NCI-H526 (cell line): ENCODE measurements at regions not wholly inside any gene's neighbourhood (a gene's known extent, or its start where the extent isn't known, plus 50 kb on each side); places are given as distances from the start of the nearest gene placed in this dataset.

ENCODE experiments used
- DNase-seq, 2 experiments: peaks; one replicate each; lab custom pipeline; 2025; lab: John Stamatoyannopoulos, UW

DNA sequence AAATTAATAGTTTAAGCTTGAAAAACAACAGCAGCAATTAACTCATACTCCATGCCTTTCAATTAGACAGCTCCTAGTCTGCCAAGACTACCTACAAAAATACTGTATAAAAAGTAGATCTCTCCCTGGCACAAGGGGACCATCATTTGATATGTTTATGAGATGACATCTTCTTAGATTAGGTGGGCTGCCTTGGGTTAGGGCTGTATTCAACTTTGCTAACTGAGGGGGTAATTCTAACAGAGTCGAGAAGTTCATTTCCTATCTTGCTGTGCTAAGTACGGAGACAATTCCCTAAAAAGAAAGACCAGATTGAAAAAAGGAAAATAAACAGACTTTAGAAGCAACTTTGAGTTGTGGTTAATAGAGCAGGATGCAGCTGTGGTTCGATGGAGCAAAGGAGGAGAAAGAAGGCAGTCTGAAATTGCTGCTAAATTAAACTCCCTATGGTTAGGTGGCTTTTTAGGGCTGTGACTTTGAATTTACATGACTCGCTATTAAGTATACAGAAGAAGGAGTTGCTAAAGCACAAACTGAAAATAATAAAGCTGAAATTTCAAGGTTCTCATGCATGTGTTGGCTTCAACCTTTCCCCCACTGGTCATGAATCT lies 75.4 kb downstream of the CDC7 start:
- DNase-seq: no peak

DNA sequence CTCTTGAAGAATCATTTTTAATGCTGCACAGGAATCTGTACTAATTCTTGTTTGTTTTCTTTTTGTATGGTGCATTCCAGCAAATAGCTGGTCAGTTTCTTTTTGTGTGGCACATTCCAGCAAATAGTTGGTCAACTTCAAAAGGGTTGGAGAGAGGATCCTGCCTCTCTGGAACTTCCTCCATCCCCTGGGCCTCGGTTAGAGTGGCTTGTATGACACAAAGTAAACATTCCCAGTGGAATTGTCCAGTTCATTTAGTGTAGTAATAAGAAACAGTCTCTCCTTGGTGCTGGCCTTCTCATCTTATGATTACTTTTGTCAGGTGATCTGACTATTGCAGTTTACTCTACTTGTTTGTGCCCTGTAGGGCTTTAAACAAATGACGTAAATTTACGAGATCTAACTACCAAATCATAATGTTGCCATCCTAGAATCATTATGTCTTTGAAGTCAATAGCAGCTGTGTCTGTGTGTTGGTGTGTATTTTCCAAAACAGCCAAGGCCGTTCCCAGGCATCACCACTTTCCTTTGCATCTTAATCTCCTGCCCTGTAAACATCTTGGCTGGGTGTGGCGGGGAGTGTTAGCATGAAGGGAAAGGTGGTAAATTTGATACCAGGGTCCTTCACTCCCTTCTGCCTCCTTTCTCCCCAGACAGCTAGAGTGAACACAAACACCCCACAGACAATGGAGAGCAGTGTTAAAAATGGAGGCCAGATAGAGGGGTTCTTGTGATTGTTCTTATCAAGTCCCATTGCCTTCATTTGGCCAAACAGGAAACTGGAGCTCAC lies 77.9 kb downstream of the CDC7 start:
- DNase-seq: peak in 1 of 2 experiments; percentile 25

DNA sequence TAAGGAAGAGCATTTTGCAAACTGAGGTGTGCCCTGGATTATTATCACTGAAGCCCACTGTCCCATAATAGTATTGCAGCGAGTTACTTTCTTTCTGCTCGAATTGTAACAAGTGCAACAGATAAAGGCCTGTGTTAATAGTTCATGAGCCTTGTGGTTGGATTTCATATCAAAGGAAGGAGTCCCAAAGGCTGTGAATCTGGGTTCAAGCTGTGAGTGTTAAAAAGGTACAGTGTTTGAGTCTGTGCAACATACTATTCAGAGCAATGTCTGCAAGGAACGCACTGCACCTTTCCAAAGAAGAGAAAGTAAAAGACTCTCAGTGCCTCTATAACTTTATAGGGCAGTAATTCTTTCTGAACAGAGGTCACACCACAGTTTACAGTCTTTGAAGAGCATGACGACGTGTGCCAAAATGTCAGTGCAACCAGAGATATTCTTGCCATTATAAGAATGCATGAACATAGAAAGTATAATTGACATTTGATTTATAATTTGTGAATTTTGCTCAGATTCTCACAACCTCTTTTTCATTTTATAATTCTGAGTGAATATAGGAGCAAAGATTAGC lies 79.1 kb downstream of the CDC7 start:
- no peak for DNase-seq

DNA sequence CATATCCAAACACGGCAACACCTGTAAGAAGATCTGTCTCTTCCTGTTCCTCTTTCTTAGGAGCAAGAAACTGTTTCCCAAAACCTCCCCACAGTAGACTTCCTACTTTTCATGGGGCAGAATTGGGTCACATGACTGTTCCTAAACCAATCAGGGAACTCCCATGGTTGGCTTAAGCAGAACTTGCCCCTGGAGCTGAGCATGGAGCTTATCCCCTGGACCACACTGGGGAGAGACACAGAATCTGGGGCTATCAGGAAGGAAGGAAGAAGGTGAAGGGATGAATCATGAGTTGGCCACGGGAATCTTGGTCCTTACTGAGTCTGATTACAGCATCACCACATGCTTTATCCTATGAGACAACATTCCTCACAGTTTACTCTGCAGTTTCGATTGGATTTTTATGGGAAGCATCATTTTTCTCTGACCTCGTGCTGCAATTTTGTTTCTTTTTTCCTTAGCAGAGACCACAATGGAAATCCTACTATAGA lies 81.8 kb downstream of the CDC7 start:
- no peak for DNase-seq

DNA sequence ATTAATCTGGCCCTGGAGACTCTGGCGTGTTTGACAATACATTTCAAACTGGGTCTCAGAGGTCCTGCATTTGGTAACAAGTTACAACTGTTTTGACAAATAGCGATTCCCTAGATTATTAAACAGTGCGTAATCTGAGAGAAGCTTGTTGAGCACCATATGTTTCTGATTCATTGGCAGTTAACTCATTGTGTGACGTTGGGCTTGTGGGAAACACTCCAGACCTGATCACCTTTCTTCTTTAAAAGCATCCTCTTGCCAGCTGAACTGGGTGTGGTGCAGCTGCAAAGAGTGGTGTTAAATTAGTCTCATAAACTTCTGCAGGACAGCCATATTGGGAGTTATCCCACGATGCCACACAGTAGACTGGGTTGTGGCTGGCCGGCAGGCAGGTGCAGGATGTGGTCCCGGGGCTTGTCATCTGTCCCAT lies 82.7 kb downstream of the CDC7 start:
- DNase-seq: no peak

DNA sequence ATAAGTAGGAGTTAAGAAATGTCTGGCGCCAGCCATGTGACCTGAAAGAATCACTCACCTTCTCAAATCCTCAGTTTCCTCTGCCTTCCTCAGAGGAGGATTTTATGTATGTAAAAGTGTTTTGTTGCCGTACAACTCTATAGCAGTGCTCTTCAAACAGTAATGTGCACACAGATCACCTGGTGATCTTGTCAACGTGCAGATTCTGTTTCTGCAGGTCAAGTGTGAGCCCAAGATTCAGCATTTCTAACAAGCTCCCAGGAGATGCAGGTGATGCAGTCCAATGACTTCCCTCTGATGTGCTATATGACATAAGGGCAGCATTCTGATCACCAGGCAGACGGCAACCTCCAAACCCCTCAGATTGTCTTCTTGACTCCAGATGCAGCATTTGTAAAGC lies 83.7 kb downstream of the CDC7 start:
- no peak for DNase-seq

DNA sequence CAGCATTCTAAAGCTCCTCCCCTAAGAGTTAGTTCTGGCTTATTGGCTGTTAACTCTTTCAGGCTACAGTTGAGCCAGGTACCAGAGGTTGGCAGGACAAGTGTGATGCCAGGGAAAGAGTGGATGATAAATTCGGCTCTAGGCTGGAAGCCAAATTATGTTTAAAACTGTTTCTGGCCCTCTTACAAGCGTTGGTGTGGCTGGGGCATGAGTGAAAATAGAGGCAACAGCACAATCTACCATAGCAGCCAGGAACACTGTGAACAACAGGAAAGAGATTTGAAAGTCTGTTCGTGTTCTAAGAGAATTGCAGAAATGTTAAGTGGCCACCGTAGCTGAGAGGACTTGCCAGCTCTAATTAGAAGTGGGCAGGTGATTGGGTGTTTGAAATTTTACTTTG lies 84.2 kb downstream of the CDC7 start:
- DNase-seq: no peak

DNA sequence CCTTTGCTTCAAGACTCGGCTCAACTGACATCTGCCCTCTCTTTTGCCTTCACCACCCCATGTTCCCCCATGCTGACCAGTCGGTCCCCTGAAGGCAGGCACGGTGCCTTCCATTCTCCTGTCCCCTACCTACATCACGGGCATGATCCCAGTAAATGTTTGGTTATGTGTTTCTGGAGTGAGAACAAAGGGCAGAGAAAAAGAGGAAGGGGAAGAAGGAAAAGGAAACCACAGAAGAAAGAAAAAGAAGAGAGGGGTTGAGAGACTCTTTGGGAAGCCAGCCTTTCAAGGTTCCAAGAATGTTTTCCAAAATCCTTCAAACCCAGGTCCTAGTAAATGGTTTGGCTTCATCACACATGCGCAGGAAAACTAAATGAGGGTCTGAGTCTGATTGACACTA lies 84.9 kb downstream of the CDC7 start:
- no peak for DNase-seq

DNA sequence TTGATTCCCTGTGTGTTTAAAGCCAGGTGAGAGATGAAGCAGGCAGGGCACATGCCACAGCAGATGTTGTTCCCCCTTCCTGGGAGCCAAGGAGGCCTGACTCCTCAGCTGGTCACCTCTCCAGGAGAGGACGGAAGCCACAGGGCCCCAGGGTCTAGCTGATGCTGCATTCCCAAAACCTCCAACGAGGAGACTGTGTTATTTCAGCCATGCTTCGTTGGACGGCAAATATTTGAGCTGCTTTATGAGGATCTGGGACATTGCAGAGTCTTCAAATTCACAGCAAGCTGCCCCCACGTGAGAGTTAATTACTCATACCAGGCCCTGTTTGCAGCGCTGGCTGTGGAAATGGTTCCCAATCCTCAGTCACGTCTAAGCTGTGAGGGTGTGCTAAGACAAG lies 85.3 kb downstream of the CDC7 start:
- no peak for DNase-seq

DNA sequence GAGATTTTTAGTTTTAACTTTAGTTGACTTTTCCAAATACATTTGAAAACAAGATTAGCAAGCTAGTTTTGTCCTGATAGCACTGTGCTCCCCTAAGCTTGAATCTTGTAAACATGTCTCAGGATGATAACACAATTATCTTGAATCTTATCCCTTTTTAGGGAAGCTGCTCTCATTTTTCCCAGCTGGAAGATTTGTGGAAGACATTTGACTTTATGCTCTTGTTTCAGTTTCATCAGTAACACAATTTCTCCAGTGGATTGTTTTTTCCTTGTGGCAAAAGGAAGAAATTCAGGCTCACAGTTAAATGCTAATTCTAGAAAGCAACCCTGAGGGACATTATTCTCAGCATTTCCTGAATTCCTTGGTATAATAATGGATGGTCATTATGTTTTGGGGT lies 88.8 kb downstream of the CDC7 start:
- no peak for DNase-seq

DNA sequence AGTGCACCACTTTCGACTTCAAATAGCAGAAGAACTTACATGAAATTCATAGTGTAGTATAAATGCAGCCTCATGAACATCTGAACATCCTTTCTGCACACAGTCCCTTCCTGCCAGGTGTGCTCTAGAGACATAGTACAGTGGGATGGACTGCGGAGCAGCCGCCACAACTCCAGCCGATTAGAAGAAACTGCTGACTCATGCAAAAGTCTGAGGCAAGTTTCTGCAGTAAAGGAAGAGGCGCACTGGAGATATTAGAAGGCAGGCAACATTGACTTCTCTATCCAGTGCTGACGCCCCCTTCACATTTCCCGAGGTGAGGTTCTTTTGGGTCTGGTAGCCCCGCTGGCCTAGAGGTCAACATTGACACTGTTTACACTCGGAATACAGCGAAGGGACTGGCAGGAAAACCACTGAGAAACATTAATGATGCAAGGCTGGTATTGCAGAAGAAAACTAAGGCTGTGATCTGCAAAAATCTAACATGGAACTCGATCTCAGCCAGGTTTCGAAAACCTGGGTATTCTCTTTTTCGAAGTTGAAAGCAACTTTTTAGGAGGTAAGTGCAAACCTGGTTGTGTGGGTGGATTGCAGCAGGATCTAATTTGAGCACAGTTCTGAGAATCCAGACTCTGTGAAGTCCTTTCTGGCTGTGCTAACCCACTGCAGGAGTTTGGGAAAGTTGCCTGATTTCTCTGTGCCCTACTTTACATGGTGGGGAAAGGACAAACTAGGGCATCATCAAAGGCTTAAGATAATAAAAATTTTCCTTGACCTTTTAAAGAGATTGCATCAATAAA lies 90.7 kb downstream of the CDC7 start:
- peak in 1 of 2 experiments; percentile 27 for DNase-seq

DNA sequence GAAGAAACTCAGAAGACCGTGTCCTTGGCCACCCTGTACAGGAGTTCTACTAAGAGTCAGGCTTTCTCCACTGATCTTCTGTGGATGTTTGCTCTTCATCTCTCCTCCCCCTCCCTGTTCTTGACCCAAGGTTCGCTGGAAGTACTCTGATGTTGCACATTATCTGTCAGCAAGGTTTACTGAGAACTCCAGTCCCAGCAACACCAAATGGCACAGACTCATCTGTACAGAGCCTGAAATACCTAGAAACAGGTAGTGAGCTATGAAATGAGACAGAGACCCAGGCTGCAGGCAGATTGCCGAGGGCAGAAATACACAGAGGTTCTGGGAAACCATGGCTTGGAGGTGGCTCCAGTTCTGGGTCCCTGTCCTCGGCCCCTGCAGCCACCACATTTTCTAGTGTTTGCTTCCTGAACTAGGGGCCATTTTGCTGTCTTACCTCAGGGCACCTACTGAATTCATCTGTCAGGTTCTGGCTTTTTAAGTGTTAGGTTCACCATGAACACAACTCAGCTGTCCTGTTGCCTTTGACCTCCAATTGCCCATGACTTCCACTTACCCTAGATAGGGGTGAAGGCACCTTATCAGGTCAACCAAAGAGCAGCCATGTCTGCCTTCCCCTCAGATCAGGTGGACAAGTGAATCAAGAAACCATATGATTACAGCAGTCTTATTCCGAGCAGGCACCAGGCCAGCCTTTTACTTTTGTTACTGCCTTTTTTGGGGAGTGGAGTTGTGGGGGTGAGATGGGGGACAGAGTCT lies 92.2 kb downstream of the CDC7 start:
- no peak for DNase-seq

DNA sequence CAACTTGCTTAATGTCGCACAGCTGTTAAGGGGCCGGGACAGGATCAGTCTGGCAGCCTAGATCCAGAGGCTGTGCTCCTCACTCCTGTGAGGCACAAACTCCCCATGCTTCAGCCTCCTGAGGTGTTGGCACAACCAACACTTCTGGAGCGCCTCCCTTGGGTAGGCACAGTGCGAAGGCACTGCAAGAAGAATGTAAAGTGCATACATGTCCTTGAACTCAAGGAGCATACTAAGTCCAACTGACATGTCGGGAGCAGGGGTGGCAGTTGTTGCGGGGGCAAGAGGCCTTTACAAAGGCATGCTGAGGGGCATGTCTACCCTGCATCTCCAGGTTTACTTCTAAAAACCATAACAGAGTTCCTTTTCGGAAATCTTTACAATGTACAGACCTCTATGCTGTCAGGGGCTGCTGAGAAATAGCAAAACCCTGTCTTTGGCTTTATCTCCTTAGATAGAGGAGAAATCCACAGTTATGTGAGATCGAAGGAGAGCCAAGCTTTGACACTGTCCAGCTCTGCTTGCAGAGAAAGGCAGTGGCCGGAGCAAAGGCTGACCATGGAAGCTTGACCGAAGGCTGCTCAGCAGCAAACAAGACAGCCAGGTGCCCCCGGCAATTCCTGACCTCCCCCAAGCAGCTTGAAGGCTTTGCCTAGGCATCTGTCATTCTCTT lies 93.9 kb downstream of the CDC7 start:
- DNase-seq: no peak

DNA sequence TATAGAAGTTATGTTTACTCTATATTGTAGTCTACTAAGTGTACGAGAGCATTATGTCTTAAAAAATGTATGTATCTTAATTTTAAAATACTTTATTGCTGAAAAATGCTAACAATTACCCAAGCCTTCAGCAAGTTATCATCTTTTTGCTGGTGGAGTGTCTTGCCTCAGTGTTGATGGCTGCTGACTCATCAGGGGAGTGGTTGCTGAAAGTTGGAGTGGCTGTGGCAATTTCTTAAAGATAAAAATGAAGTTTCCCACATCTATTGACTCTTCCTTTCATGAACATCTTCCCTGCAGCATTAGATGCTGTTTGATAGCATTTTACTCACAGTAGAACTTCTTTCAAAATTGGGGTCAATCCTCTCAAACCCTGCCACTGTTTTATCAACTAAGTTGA lies 95.8 kb downstream of the CDC7 start:
- DNase-seq: no peak

DNA sequence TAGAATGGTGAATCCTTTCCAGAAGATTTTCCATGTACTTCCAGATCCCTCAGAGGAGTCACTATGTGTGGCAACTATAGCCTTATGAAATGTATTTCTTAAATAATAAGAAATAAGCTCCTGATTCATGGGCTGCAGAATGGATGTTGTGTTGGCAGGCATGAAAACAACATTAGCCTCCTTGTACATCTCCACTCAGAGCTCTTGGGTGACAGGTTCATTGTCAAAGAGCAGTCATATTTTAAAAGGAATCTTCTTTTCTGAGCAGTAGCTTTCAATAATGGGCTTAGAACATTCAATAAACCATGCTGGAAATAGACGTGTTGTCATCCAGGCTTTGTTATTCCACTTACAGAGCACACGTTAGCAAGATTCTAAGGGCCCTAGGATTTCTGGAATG lies 96.6 kb downstream of the CDC7 start:
- DNase-seq: no peak

DNA sequence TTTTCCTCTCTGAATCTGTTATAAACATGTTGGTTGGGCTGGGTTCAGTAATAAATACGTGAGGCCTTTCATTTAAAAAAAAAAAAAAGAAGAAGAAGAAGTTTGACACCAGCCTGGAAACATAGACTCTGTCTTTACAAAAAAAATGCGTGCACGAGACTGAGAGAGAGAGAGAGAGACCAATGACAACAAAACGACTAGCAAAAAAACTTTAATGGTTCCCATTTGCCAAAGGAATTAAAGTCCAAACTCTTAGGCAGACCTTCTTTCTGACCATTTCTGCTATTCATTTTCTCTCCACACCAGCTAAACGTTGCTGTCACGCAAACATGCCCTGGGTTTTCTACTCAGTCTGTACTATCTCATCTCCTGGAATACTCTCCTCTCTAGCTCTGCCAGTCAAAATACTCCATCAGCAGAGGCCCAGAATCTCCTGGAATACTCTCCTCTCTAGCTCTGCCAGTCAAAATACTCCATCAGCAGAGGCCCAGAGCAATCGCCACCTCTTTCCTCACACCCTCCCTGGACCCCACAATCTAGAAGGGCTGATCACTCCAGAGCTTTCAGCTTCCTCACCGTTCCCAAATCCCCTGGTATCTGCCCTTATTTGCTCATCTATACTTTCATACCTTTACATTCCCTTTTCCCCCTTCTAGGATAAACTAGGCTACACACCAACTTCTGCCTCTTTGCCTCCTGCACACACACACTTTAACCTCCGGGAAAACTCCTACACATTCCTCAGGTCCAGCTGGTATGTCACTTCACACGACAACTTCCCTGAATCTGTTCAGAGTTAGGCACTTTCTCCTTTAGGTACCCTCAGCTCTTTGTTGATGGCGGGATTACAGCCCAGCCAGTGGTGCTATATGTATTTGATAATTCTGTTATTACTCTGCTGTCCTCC lies 100.0 kb downstream of the CDC7 start:
- DNase-seq: no peak

DNA sequence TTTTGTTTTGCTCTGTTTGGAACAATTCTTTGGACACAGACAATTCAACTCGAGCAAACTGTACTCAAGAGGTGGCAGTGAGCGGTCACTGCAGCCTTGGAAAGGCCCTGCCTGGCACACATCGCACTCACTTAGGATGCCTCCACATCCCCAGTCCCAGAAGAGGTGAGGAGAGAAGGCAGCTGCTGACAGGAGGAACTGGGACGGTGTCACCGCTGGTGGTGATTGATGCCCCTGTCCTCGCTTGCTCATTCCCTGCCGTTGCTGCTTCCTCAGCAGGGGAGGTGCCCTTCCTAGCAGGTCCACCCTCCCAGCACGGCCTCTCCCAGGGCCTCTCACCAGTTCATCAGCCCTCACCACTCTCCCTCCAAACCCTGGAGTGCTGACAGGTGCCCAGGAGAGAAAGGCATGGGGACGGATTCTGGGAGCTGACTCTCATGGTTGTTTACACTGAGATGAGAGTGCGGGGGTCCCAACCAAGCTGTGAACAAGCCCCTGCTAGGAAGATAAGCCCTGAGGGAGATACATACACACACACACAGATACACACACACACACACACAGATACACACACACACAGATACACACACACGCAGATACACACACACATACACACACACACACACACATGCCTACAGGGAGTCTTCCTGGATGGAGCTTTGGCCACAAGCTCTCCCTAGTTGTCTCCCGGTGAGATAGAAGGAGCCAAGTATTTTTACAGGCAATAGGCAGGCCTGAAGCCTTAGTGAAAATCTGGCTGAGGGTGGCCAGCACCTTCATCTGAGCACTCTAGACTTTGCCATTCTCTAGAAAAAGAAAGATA lies 101.1 kb downstream of the CDC7 start:
- no peak for DNase-seq

DNA sequence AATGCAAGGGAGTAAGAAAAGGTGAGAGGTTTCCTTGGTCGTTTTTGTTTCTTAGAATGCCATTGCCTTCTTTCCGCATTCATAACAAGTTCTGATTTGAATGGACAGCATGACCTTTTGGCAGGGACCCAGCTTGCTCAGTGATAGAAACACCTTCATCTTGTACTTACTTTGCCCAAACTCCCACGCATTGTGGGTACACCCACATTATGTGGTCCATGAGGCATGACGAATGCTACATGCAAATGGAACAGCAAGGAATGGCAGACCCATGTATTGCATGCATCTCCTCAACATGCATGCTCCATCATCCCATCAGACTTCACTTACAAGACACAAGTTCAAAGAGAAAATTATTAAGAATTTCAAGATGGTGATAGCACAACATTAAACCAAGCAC lies 102.8 kb downstream of the CDC7 start:
- DNase-seq: no peak

DNA sequence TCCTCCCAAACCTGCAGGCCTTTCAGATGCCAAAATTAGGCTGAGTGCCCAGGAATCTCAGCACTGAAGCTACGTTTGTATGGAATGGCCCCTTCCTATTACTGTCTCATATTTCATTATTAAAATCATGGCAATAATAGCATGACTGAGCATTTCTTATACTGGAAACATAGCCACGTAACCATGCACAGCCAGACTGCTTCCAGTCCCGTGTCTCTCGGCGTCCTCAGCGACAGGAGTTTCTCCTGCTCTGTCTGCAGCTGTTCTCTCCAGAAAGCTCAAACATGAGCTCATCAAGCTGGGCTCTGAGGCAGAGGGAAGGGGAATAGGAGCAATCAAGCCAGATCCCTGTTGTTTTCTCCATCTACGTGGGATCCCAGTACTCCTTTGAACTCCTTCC lies 104.0 kb downstream of the CDC7 start:
- no peak for DNase-seq
